GM19239 (cell line): ENCODE measurements at regions not wholly inside any gene's neighbourhood (a gene's known extent, or its start where the extent isn't known, plus 50 kb on each side); places are given as distances from the start of the nearest gene placed in this dataset.

Experiments used
- DNase-seq: peaks from one replicate; pipeline ENCODE4 v3.0.0; 2011; ENCODE audit warnings: low spot score; ENCODE audit not compliant: insufficient read length
- FAIRE-seq: peaks from 2 replicates; lab custom pipeline; 2011; peaks lifted over from hg19 to GRCh38; lab: Jason Lieb, UNC

DNA sequence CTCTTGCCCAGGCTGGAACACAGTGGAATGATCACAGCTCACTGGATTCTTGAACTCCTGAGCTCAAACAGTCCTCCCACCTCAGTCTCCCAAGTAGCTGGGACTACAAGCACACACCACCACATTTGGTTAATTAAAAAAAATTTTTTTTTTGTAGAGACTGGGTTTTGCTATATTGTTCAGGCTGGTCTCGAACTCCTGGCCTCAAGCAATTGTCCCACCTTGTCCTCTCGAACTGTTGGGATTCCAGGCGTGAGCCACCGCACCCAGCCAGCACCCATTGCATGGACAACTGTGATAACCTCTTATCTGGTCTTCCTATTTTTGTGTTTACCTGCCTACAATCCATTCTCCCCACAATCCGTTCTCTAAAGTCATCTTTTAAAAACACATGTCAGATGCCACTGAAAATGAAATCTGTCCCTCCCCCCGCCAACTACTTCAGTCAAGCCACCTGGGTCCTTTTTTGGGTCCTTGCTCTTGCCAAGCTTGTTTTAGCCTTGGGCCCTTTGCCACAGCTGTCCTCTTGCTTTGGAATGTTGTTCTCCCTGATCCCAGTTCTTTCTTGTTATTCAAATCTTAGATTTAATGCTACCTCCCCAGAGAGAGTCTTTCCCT lies 250.5 kb downstream of the PIK3R1 start:
- FAIRE-seq (no peak), DNase-seq (no peak)

DNA sequence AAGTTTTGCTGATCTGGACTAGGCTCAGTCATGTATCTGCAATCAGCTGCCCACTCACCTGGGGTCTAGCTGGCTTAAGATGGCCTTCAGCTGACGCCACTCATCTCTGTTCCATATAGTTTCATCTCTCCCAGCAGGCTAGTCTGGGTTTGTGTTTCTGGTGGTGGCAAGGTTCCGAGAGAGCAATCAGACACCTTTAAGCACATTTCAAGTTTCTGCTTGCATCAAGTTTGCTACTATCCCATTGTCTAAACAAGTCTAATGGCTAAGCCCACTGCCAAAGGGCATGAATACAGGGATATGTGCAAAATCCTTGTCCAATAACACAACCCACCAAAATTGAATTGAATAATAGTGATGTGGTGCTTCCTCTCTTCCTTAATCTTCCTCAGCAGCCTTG lies 251.7 kb downstream of the PIK3R1 start:
- FAIRE-seq: no peak
- no peak for DNase-seq

DNA sequence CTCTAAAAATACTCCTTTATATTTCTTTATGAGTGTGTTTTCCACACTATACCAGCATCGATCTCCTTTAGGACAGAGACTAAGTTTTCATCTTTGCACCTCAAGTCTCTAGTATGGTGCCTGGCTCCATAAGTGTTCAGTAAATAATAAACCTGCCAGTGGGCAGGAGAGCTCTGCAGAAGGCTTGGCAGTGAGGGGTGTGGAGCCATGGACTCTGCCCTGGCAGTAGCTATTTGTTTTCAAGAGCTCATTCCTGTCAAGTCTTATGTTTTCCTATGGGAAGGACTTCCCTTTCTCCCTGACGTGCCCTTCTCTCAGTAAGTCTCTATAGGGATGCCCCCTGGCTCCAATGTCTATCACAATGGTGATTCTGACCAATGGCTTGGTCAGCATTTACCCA lies 252.2 kb downstream of the PIK3R1 start:
- DNase-seq: no peak
- no peak for FAIRE-seq

DNA sequence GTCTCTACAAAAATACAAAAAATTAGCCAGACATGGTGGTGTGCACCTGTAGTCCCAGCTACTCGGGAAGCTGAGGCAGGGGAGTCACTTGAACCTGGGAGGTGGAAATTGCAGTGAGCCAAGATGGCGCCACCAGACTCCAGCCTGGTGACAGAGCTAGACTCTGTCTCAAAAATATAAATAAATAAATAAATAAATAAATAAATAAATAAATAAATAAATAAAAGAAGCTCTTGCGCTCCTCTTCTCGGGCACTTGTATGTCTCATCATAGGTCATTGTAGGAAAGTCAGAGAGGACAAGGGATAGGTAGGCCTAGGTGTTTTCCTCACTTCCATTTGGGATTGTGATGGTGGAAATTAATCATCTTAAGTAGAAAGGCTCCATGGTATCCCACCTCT lies 252.8 kb downstream of the PIK3R1 start:
- DNase-seq (no peak), FAIRE-seq (no peak)

DNA sequence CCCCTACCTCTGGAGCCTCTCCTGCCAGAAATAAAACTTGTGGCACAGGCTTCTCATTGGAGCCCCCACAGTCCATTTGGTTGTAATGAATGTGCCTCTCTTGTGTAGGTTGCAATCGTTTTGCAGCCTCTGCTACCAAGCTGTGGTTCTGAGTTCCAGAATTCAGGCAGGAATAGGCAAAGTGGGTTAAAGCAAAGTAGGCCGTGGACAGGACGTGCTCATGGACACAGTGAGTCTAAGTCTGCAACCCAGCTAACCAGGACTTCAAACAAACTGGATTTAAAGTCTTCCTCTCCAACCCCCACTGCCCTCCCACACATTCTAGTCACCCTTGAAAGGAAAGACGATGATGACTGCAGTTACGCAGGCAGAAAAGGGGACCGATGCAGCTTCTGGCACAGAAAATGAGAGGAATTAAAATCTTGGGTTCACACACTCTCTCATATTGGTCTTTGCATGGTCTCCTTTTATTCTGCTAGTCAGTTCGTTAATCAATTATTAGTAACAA lies 260.0 kb downstream of the PIK3R1 start:
- DNase-seq: no peak
- no peak for FAIRE-seq

DNA sequence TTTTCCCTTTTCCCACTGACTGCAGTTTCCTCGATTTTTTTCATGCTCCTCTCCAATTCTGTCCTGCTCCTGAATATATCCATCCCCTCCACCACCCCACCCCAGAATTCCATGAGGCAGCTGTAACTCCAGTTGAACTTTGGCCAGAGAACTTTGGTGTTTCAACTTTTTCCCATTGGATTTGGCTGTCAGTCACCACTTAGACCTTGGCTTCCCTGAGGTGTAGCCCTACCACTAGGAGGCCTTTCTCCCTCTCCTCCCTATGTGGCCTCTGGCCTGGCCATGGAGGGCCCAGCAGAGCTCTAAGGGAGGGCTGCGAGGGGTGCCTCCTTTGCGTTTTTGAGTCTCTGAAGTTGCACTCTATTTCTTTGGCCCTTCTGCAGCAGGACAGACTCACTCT lies 261.3 kb downstream of the PIK3R1 start:
- FAIRE-seq: no peak
- DNase-seq: no peak

DNA sequence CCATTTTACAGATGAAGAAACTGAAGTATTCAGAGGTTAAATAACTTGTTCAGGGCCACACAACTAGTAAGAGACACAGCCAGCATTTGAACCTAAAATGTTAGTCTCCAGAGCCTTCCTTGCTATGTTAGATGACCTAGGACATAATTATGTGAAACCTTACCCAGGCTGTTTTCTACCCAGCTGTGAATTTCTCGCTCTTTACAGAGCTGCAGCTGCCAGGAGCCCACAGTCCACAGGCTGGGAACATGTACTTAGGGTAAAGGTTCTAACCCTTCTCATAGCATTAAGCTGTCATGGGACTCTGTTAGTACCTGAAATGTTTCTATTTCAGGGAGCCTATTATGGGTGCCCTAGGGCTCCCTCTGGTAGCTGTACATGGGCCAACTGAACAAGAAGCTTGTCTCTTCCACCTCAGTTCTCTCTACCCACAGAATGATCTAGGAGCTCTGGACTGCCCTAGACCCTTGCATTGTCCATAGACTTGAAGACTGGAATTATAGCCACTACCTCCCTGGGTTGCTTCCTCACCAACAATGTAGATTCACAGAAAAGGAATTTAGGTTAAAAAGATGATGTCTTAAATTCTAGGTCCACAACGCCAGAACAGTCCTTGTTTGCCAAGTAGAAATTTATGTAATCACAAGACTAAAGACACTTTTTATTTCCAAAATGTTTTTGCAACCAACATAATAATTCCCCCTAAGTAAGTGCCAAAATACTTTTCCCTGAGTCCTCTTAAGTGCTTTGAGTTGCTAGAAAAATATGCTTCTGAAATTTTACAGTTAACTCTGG lies 262.9 kb downstream of the PIK3R1 start:
- no peak for FAIRE-seq
- DNase-seq: no peak

DNA sequence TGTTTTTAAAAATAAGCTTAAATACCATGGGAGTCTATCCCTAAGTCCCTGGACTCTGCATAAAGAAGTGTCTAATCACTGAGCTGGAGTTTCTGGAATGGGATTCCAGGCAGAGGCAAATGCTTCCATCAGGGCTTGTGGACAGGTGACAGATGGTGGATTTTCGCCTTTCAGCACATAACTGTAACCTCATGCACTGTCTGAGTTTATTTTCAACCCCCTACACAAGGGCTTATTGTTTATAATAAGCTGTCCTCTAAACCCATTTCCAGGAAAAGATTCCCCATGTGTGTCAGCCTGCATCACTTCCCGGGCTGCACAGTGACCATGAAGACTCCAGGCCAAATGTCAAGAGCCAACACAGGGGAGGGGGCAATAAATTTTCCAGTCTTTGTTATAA lies 264.0 kb downstream of the PIK3R1 start:
- DNase-seq: no peak
- no peak for FAIRE-seq

DNA sequence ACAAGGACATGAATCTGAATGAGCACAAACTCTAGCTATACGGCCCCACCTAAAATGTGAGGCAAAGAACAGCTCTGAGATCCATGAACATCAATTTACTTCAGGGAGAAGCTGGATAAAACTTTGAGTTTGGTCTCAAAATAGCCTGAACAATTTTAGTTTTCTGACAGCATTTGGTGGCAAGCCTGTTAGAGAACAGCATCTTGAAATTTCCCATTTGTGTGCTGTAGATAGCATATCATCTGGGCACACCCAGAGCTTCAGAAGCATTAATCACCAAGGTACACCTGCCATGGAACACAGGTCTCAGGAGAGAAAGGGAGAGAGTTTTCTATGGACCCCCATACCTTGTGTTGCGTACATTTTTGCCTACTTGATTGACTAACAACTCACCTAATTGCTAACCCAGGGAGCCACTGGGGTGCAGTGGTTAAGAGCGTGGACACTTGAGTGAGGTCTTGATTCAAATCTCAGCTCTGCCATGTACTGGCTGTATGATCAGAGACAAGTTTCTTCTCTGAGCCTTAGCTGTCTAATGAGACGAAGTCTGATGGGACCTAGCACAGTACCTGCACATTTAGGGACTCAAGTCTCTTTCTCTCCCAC lies 264.9 kb downstream of the PIK3R1 start:
- no peak for FAIRE-seq

DNA sequence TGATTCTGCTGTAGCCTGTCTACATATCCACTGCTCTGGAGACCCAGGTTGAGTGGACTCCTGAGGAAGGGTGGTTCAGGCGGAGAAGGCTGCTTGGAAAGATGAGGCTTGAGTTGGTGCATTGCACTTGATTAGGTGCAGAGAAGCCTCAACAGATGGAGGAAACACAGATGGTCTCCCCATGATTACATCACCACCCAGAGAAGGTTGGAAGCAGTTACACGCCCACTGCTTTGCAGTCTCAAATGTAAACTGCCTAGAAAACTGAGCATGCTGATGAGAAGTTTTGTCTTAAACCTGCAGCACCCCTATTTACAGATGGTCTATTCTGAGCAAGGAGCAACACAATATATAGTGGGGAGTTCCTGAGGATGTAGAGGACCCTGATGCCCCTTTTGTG lies 266.6 kb downstream of the PIK3R1 start:
- DNase-seq (no peak), FAIRE-seq (no peak)

More for the DNA sequence above, 264.9 kb downstream of the PIK3R1 start:
- no peak for DNase-seq

DNA sequence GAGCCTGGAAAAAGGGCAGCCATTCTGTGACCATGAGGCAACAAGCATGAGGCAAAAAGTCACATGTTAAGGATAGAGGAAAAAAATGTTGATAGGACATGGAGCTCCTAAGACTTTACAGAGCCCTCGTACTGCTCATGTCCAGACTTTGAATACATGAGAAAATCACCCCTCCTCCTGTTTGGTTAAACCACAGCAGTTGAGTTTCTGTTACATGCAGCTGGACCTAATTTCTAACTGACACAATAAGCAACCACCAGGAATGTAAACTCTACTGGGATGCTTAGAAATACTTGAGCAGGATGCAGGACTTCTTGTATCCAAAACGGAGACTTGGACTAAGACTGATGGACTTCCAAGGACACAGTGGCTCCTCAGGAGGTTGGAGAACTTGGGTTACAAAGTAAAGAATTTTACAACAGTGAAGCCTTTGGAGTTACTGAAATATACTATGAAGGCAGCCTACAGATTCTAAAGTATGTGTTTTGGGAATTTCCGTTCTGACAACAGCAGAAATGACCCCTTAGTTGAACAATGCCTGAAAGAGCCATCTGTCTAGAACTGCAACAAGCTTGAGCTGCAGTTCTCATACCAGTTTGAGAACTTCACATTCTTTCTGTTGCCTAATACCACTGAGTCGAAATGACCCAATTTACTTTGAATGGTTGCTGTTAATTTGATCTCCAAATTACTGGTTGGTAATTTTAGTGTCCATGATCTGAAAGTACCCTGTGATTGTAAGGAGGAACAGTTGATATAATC lies 268.9 kb downstream of the PIK3R1 start:
- no peak for FAIRE-seq
- no peak for DNase-seq

DNA sequence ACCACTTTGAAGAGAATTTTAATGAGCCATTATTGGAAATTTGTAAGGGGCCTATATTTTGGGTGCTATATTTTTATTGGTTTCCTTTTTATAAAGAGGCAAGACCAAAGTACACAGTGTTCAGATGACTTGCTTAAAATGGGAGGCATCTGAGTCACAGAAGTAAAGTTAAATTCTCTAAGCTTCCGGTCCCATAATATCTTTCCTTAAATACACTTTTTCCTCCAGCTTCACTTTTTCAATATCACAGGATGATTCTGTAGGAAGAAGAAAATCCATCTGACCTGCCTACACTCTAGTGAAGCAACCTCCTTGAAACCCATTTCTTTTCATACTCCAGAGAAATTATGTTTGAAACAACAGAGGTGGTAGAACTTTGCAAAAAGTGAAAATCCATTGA lies 274.0 kb downstream of the PIK3R1 start:
- FAIRE-seq: no peak
- DNase-seq: no peak

DNA sequence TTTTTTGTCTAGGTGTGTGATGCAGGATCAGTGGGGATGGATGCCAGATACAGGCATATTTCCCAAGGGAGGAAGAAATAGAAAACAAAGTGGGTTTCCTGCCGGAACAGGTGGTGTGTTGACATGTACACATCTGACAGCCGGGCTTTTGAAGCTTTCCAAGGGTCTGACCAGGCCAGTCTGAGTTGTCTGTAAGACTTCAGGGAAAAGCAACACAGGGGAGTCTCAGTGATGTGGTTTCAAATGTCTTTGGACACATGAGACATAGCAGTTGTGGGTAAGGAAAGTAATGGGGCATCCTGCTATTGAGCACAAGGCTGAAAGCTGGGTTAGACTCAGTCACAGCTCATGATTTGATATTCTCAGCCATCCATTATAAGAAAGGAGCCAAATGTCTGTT lies 274.9 kb downstream of the PIK3R1 start:
- FAIRE-seq (no peak), DNase-seq (no peak)

DNA sequence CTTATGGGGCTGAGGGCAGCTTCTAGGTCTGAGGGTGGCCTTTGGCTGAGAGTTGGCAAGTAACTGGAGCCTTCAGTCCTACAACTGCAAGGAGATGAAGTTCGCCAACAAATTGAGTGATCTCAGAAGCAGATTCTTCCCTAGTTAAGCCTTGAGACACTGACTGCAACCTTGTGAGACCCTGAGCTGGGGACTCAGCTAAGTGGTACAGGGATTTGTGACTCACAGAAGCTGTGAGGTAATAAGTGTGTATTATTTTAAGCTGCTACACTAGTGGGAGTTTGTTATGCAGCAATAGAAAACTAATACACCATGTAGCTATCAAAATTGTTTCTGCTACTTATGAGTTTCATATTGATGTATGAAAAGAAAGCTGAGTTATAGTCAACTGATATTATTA lies 279.2 kb downstream of the PIK3R1 start:
- no peak for FAIRE-seq
- DNase-seq: no peak

DNA sequence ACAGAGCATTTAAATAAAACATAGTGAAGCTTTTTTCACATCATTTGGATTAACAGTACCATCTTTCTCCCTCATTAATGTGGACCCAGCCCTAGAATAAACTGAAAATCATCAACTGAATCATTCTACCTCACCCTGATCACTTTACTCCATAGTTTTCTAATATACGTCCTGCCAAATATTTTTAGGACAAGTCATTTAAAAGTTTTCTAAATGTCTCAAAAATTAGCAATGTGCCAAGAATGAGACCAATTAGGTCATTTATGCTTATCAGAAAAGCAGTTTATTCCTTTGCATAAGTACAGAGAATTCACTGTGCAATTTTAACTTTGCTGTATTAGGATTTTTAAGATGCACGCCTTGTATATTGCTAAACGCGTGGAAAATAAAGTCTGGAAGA lies 284.4 kb downstream of the PIK3R1 start:
- no peak for DNase-seq
- FAIRE-seq: no peak

DNA sequence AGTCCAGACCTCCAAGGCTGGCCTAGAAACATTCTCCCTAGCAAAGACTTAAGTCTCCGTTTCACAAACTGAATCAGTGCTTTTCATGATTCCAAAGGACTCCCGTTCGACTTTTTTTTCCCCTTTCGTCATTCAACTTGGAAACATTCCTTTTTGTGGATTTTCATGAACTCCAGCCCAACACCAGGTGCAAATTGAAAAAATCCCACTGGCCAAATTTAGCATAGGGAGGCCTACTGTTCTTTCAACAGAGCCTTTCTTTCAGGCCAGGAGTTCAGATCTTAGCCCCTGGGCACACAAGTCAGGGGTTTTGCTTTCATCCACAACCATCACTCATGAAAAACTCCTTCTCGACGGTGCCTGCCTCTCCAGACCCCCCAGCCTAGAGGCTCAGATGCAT lies 285.3 kb downstream of the PIK3R1 start:
- DNase-seq (no peak), FAIRE-seq (no peak)

DNA sequence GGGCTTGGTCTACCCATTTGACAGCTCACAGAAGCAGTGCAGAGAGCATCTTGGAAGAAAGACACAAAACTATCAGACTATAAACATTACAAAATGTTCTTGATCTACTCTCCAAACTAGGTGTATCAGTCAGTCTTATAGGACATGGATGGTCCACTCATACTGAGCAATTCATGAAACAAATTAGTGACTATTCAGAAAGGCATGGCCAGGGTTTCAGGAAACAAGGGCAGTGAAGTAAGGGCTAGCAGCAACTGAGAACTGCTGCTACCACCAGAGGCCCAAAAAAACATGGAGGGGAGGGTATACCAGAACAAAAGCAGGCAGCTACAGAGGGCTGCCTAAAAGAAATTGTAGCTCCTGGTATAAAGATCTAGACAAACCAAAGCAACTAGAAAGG lies 287.0 kb downstream of the PIK3R1 start:
- DNase-seq: no peak
- no peak for FAIRE-seq

DNA sequence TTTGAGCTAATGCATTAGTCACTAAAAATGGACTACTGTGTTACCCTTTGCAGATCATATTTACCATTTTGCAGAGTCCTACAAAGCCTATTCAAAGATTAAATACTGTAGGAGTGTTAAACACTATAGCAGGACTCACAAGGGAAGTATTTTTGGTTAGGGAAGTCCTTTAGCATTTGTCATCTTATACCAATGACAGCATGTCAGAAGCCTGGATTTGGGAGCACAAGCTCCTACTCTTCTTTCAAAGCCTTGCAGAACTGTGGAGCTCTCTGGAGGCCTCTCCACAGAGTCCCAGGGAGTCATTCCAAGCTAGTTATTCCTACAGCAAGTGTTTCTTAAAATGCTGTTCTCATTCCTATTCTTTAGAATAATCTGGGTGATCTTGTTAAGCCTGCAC lies 288.8 kb downstream of the PIK3R1 start:
- FAIRE-seq (no peak), DNase-seq (no peak)

DNA sequence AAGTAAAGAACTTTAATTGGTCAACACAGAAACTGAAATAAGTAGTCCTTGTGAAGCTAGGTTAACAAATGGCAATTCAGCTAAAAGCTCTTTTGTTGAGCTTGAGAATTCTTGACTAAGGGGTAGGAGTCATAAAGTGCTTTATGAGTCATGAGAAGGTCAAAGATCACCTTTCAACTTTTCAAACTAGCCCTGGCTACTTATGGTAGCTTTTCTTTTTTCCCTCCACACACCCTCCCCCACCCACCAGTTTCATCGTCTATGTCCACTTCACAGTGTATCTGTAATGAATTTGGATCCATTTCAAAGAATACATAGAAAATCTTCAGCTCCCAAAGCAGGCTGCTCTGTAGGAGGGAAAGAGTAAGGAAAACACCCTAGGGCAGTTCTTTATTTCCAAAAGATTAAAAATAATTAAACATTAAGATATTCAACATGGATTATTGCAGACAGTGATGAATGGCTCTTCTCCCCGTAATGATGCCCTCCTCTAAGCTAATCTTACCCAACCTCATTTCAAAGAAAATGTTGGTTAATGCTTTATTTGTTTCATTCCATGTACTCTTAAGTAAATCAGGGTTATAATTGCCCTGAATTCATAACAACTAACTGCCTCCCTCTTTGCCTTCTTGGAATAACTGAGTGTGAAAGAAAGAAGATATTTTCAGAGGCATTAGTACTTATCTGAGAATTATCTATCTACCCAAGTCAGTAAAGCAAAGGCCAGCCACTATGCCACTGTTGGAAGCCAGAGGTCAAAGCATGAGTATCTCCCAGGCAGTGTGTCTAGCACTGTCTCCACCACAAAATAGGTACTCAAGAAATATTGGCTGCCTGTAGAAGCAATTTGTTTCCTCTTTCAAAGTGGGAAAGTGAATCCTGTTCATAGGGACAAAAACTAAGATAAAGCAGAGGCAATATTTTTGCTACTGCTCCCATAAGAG lies 290.6 kb downstream of the PIK3R1 start:
- no peak for DNase-seq
- no peak for FAIRE-seq

DNA sequence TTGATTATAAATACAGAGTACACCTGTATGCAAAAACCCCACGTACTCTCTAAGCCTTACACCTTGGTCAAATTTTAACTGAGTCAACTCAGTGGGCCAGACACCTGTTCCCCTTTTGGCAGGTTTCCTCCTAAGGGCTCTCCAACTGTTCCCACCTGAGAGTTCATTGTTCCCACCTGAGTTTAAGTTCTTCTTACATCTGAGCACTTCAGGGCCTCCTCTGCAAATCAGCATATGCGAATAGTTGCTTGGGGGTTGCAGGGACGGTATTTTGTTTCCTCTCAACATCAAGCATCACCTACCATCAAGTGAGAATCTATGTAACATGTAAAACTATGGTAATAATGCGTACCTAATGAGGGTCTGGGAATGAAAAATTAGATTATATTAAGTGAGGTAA lies 300.0 kb downstream of the PIK3R1 start:
- FAIRE-seq (no peak), DNase-seq (no peak)
